OCI-LY3 (cell line): ENCODE measurements at regions not wholly inside any gene's neighbourhood (a gene's known extent, or its start where the extent isn't known, plus 50 kb on each side); places are given as distances from the start of the nearest gene placed in this dataset.

Experiments
- H2AFZ ChIP-seq: fragments of 200-600, 300-600 bp; shearing (Covaris generic); 2 replicates; pipeline ENCODE4 v1.6.0; 2014; ENCODE audit warnings: antibody characterized with exemption, low read depth, low read length
- H3K27ac ChIP-seq: fragments of 200-600, 300-600 bp; sonication (generic); 2 replicates; pipeline ENCODE4 v1.5.1; 2014; ENCODE audit warnings: mild to moderate bottlenecking, low read length, moderate library complexity, mixed read lengths
- H3K27me3 ChIP-seq: fragments of 200-600, 300-600 bp; sonication (generic); 2 replicates; pipeline ENCODE4 v1.6.1; 2014; ENCODE audit warnings: low read depth, low read length, mixed read lengths
- H3K36me3 ChIP-seq: fragments of 200-600, 300-600 bp; sonication (generic); replicated peaks from 2 replicates; pipeline ENCODE3; 2014; ENCODE audit warnings: low read depth, low read length, mixed read lengths
- H3K4me1 ChIP-seq: fragments of 300-600, 200-600 bp; sonication (generic); 2 replicates; pipeline ENCODE4 v1.6.1; 2014; ENCODE audit warnings: low read length, mixed read lengths
- H3K4me2 ChIP-seq: fragments of 200-600, 300-600 bp; sonication (generic); 2 replicates; pipeline ENCODE4 v1.6.1; 2014; ENCODE audit warnings: low read length, mixed read lengths
- H3K4me3 ChIP-seq: fragments of 300-600, 200-600 bp; sonication (generic); 2 replicates; pipeline ENCODE4 v1.5.1; 2014; ENCODE audit warnings: antibody characterized with exemption, mild to moderate bottlenecking, low read length, moderate library complexity
- H3K79me2 ChIP-seq: fragments of 300-600, 200-600 bp; shearing (Covaris generic); 2 replicates; pipeline ENCODE4 v1.6.1; 2014; ENCODE audit warnings: mild to moderate bottlenecking, low read length, mixed read lengths
- H3K9ac ChIP-seq: fragments of 300-600, 200-600 bp; shearing (Covaris generic); 2 replicates; pipeline ENCODE4 v1.6.0; 2014; ENCODE audit warnings: mild to moderate bottlenecking, low read length, moderate library complexity
- H3K9me3 ChIP-seq: fragments of 200-600, 300-600 bp; shearing (Covaris generic); 2 replicates; pipeline ENCODE4 v1.6.1; 2014; ENCODE audit warnings: low read length, mixed read lengths; ENCODE audit not compliant: insufficient read depth
- H4K20me1 ChIP-seq: fragments of 200-600, 300-600 bp; sonication (generic); 2 replicates; pipeline ENCODE4 v1.6.1; 2016; ENCODE audit warnings: low read length, mixed read lengths; ENCODE audit not compliant: insufficient read depth
- CTCF ChIP-seq: fragments of 200-600, 300-600 bp; sonication (generic); IDR thresholded peaks from 2 replicates; pipeline ENCODE4 v1.5.1; 2014; ENCODE audit warnings: antibody characterized with exemption, low read length, low read depth
- EZH2phosphoT487 ChIP-seq: fragments of 200-600 bp; shearing (Covaris generic); IDR thresholded peaks from 2 replicates; pipeline ENCODE4 v1.6.1; 2018; ENCODE audit warnings: antibody characterized with exemption, mixed run types, low read depth

GRCh38 chr16:79318143-79318899 lies 282.2 kb downstream of the MAF start:
- Histone ChIP-seq H3K36me3 (no peaks in the 10 kb centered on the region), H3K9me3 (no peaks in the 10 kb centered on the region), H3K4me2 (no peak overlapping the region), H3K4me1 (no peaks in the 10 kb centered on the region), H4K20me1 (peaks cover 3% of the 10 kb centered on the region; the same call in 1 of the 2 replicates), H3K9ac (no peak overlapping the region), H2AFZ (no peak overlapping the region), H3K27ac (no peak overlapping the region), H3K79me2 (no peaks in the 10 kb centered on the region), H3K27me3 (peaks cover 62% of the 10 kb centered on the region), H3K4me3 (no peak overlapping the region)
- TF ChIP-seq CTCF (no peak), EZH2phosphoT487 (no peak)

- H4K20me1 ChIP-seq, result peaks cover 3% of the 10 kb centered on the region; the same call in 1 of the 2 replicates
Measured at GRCh38 chr16:79317521-79317920, 283.0 kb downstream of the MAF start.

GRCh38 chr16:79317026-79317425 lies 283.5 kb downstream of the MAF start:
- peaks cover 64% of the 10 kb centered on the region for H3K27me3 ChIP-seq
- H3K4me2 ChIP-seq, result no peak overlapping the region
- no peak overlapping the region for H2AFZ ChIP-seq

More at GRCh38 chr16:79317521-79317920, 283.0 kb downstream of the MAF start:
- Histone ChIP-seq H3K9ac (no peak overlapping the region), H3K9me3 (no peaks in the 10 kb centered on the region), H3K4me2 (no peak overlapping the region), H3K27ac (no peak overlapping the region), H2AFZ (no peak overlapping the region), H3K4me1 (no peaks in the 10 kb centered on the region), H3K4me3 (no peak overlapping the region), H3K36me3 (no peaks in the 10 kb centered on the region), H3K79me2 (no peaks in the 10 kb centered on the region), H3K27me3 (peaks cover 61% of the 10 kb centered on the region)
- no peak for TF ChIP-seq EZH2phosphoT487
- TF ChIP-seq CTCF, result no peak

More at GRCh38 chr16:79317026-79317425, 283.5 kb downstream of the MAF start:
- TF ChIP-seq EZH2phosphoT487, result no peak
- TF ChIP-seq CTCF, result no peak
- Histone ChIP-seq H3K4me1 (no peaks in the 10 kb centered on the region), H3K36me3 (no peaks in the 10 kb centered on the region), H4K20me1 (peaks cover 3% of the 10 kb centered on the region; the same call in 1 of the 2 replicates), H3K27ac (no peak overlapping the region), H3K4me3 (no peak overlapping the region), H3K9me3 (no peaks in the 10 kb centered on the region), H3K79me2 (no peaks in the 10 kb centered on the region), H3K9ac (no peak overlapping the region)
